Right atrium auricular region (tissue), 2 donors: ENCODE measurements at regions not wholly inside any gene's neighbourhood (a gene's known extent, or its start where the extent isn't known, plus 50 kb on each side); places are given as distances from the start of the nearest gene placed in this dataset.

Experiments used
- DNase-seq: peaks from one replicate; pipeline ENCODE4 v3.0.0-alpha.2; 2019; ENCODE audit warnings: low spot score
- H3K27ac ChIP-seq, 2 donors: fragments of 200-600 bp; sonication (generic); 1 replicate in 1 of 2; 2 replicates in 1 of 2; pipeline ENCODE4 v1.5.1; 2016 to 2019
- H3K27me3 ChIP-seq, 2 donors: fragments of 200-600 bp; sonication (generic); one replicate each; pipeline versions ENCODE4 v1.5.1 to v1.6.0; 2017 to 2019
- H3K36me3 ChIP-seq: fragments of 200-600 bp; sonication (generic); one replicate; pipeline ENCODE4 v1.5.1; 2016
- H3K4me1 ChIP-seq, 2 donors: fragments of 200-600 bp; sonication (generic); one replicate each; pipeline versions ENCODE4 v1.5.1 to v1.6.0; 2017 to 2019
- H3K4me3 ChIP-seq, 2 donors: fragments of 200-600 bp; sonication (generic); 1 replicate in 1 of 2; 2 replicates in 1 of 2; pipeline ENCODE4 v1.5.1; 2017 to 2019; ENCODE audit warnings: mild to moderate bottlenecking in 1 of 2, moderate library complexity in 1 of 2
- H3K9me3 ChIP-seq, 2 donors: fragments of 200-600 bp; sonication (generic); one replicate each; pipeline ENCODE4 v1.5.1; 2019
- CTCF ChIP-seq, 2 donors: fragments of 200-600 bp; sonication (generic); IDR thresholded peaks; one replicate each; pipeline ENCODE4 v1.5.1; 2019; ENCODE audit warnings: antibody characterized with exemption in 2 of 2

GRCh38 chr16:55100100-55100499 is 169.4 kb downstream of the IRX5 start:
- H3K4me3 ChIP-seq: no peak overlapping the region
- DNase-seq: no peak
- no peak for TF ChIP-seq CTCF (IDR thresholded peaks at IDR 0.05)
- no peak overlapping the region for H3K27ac ChIP-seq
- no peaks in the 10 kb centered on the region for H3K27me3 ChIP-seq
- peaks cover 0 to 4% of the 10 kb centered on the region in 2 donors for H3K9me3 ChIP-seq
- H3K36me3 ChIP-seq: no peaks in the 10 kb centered on the region
- no peaks in the 10 kb centered on the region for H3K4me1 ChIP-seq

GRCh38 chr16:55101026-55101425 is 170.4 kb downstream of the IRX5 start:
- no peaks in the 10 kb centered on the region for H3K27me3 ChIP-seq
- H3K4me1 ChIP-seq: no peaks in the 10 kb centered on the region
- no peak for DNase-seq
- H3K27ac ChIP-seq: no peak overlapping the region
- H3K4me3 ChIP-seq: no peak overlapping the region
- H3K9me3 ChIP-seq: peaks cover 0 to 4% of the 10 kb centered on the region in 2 donors
- H3K36me3 ChIP-seq: no peaks in the 10 kb centered on the region
- TF ChIP-seq CTCF (IDR thresholded peaks at IDR 0.05): no peak

- TF ChIP-seq CTCF (IDR thresholded peaks at IDR 0.05): no peak
- Histone ChIP-seq H3K36me3 (no peaks in the 10 kb centered on the region), H3K27me3 (no peaks in the 10 kb centered on the region), H3K4me1 (no peaks in the 10 kb centered on the region), H3K27ac (no peak overlapping the region), H3K4me3 (no peak overlapping the region), H3K9me3 (peaks cover 0 to 4% of the 10 kb centered on the region in 2 donors)
- DNase-seq: no peak
Measured at GRCh38 chr16:55102077-55102476, 171.4 kb downstream of the IRX5 start.

GRCh38 chr16:55102531-55102930 is 171.9 kb downstream of the IRX5 start:
- TF ChIP-seq CTCF (IDR thresholded peaks at IDR 0.05): no peak
- DNase-seq: no peak
- Histone ChIP-seq H3K36me3 (no peaks in the 10 kb centered on the region), H3K27me3 (no peaks in the 10 kb centered on the region), H3K27ac (no peak overlapping the region), H3K4me1 (no peaks in the 10 kb centered on the region), H3K9me3 (peaks cover 0 to 4% of the 10 kb centered on the region in 2 donors), H3K4me3 (no peak overlapping the region)

- H3K27me3 ChIP-seq: no peaks in the 10 kb centered on the region
- no peak for DNase-seq
- H3K4me3 ChIP-seq: no peak overlapping the region
- TF ChIP-seq CTCF (IDR thresholded peaks at IDR 0.05): no peak
- H3K4me1 ChIP-seq: no peaks in the 10 kb centered on the region
- no peak overlapping the region for H3K27ac ChIP-seq
- no peaks in the 10 kb centered on the region for H3K36me3 ChIP-seq
- H3K9me3 ChIP-seq: no peaks in the 10 kb centered on the region
Measured at GRCh38 chr16:55107851-55108250, 177.2 kb downstream of the IRX5 start.

- Histone ChIP-seq H3K9me3 (no peaks in the 10 kb centered on the region), H3K27ac (no peak overlapping the region), H3K27me3 (no peaks in the 10 kb centered on the region), H3K4me3 (no peak overlapping the region), H3K4me1 (no peaks in the 10 kb centered on the region), H3K36me3 (no peaks in the 10 kb centered on the region)
- no peak for DNase-seq
- TF ChIP-seq CTCF (IDR thresholded peaks at IDR 0.05): no peak
Measured at GRCh38 chr16:55113210-55113609, 182.5 kb downstream of the IRX5 start.
